GM21786 (cell line): ENCODE measurements at regions not wholly inside any gene's neighbourhood (a gene's known extent, or its start where the extent isn't known, plus 50 kb on each side); places are given as distances from the start of the nearest gene placed in this dataset.
"Not testable (repeated sequence)": the region's sequence is repeated elsewhere in the genome, so short reads cannot be mapped to it uniquely, and the experiment has no call there.

Source experiments
- ATAC-seq: cut with Tn5 transposase; IDR thresholded peaks from one replicate; pipeline ENCODE4 v1.9.1; 2021; ENCODE audit not compliant: unreplicated experiment

DNA sequence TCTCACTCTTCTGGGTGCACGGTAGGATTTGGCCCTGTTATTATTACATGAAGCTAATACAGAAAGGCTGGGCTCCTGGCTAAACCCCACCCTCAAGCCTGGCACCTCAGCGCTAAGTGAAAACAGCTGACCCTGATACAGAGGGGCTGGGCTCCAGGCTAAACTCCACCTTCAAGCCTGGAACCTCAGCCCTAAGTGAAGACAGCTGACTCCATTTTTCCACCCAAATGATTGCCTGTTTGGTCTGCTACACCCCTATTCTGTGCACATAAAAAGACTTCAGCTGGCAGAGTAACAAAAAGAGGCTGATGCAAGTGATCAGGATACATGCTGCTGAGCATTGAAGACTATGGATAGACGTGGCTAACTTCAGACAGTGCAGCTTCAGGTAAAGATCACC lies 148.4 kb upstream of the CLINT1 start:
- no peak for ATAC-seq

- no peak for ATAC-seq
These were observed 140.8 kb upstream of the CLINT1 start for GRCh38 chr5:157999696-158000095.

DNA sequence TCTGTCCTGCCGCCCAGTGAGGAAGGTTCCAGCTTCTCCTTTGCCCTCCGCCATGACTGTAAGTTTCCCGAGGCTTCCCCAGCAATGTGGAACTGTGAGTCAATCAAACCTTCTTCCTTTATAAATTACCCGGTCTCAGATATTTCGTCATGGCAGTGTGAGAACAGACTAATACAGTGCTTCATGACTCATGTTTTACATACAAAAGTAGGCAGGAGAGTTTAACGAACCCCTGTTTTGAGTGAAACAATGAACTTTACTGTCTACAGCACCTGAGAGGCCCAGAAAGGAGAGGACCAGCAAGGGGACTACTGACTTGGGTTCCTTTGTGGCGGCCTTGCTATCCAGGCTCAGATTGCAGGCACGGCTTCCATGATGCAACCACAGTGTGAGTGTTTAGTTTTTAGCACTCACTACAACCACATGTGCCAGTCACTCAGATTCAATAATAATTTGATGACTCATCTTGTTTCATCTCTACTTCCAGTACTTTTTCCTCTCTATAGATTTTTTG lies 139.1 kb upstream of the CLINT1 start:
- no peak for ATAC-seq

DNA sequence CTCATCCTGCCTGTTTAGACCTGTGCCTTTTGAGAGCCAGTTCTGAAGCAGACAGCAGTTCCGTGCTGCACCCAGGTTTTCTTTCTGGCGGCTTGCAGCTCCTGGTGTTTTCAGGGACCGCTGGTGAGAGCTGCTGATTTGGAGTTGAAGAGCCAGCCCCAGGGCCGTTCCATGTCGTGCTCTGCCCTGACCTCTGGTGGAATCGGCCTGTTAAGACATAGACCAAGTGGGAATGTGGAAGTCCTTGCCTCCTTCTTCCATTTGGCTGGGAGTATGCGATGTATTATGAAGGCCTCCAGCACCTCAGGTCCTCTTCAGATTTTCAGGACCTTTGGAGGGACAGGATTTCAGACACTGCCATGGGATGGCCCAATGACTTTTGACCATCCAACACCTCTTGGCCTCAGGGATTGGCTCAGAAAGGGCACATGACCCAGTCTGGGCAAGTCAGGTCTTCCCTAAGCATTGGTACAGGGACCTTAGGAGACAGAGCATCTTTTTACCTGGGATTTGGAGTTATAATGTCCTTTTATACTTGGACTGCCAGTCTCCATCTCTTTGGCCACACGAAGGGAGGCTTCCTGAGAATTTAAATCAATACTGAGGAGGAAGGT lies 136.1 kb upstream of the CLINT1 start:
- peak; percentile 62 for ATAC-seq

DNA sequence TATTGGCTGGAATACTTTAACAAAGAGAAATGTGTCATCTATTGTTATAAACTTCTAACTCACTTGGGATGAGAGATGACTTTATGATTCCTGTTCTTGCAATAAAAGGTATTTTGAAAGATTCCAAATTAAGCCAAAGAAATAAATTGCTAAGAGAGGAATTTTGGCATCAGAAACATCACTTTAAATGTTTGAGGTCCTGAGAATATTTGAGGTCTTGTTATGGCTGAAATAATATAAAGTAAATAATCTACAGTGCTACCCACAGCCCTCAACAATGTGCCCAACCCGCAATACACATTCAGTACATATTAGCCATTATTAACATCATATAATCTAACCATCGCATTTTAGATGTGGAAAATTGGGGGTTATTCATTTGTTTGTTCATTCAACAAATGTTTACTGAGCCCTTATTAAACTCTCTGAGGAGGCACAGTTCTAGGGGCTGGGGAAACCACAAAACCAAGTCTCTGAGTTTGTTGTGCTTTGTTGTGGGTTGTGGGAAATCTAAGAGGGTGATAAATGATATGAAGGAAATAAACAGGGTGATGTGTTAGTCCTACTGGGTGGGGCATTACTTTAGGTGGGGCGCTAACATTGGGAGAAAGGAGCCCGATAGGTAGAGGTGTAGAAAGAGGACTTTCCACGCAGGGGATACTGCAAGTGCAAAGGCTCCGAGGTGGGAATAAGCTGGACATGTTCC lies 135.2 kb upstream of the CLINT1 start:
- ATAC-seq = no peak

- no peak for ATAC-seq
These were observed 134.3 kb upstream of the CLINT1 start for GRCh38 chr5:157993201-157993600.

DNA sequence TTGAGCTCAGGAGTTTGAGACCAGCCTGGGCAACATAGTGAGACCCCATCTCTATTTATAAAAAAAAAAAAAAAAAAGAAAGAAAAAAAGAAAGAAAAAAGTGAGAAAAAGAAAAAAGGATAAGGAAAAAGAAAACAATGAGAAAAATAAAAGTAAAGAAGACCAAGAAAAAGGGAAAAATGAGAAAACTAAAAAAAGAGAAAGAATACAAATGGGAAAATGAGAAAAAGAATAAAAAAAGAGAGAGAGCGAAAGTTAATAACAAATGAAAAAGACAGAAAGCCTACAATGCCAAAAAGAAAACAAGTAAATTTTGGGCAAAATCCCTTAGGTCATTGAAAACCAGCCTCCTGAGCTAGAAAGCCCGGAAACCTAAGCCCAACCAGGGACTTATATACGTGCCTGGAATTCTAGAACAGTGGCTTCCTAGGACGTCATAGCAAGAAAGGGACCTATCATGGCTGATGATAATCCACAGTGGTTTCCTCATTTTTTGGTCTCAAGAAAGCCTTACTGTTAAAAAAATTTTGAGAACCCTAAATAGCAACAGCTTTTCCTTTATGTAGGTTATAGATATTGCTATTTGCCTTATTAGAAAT lies 131.7 kb upstream of the CLINT1 start:
- no peak for ATAC-seq

- no peak for ATAC-seq
These were observed 130.4 kb upstream of the CLINT1 start for GRCh38 chr5:157989296-157989695.

- ATAC-seq = no peak
These were observed 128.3 kb upstream of the CLINT1 start for GRCh38 chr5:157987259-157987658.

- ATAC-seq = no peak
These were observed 127.6 kb upstream of the CLINT1 start for GRCh38 chr5:157986431-157986990.

DNA sequence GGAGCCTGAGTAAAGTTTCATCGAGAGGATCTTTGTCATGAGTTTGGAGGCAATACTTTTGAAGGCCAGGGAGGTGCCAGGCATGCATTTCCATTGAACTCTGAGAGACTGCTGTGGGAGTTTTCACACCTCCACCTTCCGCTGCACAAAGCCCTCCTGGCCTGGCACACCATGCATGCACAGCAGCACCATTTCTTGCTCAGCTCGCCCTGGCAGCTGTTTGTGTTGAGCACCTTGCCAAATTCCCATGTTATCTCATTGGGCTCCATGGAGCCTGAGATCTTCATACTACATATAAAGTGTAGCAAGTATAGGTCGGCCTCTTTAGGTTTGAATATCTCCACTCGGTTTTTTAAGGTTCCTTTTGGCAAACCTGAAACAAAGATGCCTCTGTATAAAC lies 125.7 kb upstream of the CLINT1 start:
- ATAC-seq = no peak

- ATAC-seq = no peak
These were observed 125.1 kb upstream of the CLINT1 start for GRCh38 chr5:157983906-157984551.

DNA sequence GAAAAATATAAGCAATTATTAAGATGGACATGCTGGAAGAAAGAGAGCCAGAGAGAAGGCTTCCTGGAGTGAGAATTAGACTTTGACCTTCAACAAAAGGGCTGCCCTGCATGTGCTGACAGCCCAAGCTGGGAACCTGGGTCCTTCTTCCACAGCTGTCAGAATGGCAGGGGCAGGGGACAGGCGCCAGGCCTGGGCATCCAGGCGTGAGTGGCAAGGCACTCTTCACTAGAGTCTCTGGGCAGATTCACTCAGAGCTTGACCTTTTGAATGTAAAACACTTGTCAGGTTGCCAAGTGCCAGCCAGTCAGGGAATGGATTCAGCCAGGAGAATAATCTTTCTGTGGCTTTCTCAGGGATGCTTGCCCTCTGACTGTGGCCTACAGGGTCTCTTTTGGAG lies 119.1 kb upstream of the CLINT1 start:
- no peak for ATAC-seq

DNA sequence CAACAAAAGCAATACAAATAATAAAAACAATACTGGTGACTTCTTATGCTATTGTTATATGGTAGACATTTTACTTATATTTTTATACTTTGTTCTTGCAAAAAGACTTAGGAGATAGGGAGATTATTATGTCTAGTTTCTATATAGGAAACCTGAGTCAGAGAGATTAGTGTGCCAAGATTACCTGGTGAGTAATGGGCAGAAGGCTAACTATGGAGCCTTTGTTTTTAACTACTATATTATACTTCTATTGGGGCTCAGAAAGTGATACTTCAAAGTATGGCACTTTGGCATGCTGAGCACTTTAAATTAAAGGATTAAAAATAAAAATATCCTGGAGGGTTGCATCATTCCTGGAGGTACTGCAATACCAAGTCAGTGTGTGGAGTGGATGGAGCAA lies 117.5 kb upstream of the CLINT1 start:
- no peak for ATAC-seq

- ATAC-seq = no peak
These were observed 113.6 kb upstream of the CLINT1 start for GRCh38 chr5:157972579-157972978.

GRCh38 chr5:157971571-157972216 lies 112.7 kb upstream of the CLINT1 start:
- ATAC-seq = no peak

DNA sequence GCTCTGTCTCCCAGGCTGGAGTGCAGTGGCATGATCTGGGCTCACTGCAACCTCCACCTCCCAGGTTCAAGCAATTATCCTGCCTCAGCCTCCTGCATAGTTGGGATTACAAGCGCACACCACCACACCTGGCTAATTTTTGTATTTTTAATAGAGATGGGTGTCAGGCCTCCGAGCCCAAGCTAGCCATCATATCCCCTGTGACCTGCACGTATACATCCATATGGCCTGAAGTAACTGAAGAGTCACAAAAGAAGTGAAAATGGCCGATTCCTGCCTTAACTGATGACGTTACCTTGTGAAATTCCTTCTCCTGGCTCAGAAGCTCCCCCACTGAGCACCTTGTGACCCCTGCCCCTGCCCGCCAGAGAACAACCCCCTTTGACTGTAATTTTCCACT lies 109.6 kb upstream of the CLINT1 start:
- ATAC-seq = not testable (repeated sequence)

- ATAC-seq = no peak
These were observed 107.0 kb upstream of the CLINT1 start for GRCh38 chr5:157965989-157966388.

DNA sequence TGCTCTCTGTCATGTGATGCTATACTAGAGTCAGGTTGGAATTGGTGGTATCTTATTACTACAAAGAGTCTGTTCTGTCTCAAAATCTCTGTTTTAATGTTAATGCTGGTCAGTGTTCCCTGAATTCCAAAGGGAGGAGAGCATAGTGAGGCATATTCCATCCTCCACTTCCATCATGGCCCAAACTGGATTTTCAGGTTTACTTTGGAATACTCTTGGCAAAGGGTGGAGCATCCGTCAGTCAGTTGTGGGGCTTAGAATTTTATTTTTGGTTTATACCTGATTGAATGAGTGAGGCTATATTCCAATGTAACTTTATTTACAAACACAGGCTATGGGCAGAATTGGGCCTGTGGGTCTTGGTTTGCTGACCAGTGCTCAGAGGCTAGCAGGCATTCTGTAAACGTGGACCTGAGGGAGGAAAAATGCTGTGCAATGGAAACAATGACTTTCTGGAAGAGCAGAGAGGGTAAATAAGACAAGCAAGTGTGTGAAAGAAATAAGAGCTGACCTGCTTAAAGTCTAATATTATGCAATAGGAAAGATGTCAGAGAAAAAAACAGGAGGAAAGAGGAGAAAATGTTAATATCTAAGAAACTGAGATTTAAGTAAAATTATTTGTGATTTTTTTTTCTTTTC lies 106.2 kb upstream of the CLINT1 start:
- ATAC-seq = no peak

DNA sequence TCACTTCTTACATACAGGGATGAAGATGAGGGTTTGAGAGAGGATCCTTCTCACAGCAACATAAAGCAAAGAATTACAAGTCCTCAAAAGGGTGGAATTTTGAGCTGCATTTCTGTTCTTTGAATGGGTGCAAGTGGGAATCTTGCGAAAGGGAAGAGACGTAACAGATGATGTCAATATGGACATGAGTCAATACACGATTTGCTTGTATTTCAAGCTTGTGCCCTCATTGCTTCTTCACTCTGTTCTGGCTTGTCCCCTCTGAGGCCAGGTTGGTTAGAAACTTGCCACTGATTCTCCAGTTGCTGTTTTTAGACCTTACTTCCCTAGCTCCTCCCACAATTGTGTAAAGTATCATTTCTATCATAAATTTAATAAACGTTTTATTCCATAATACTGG lies 104.8 kb upstream of the CLINT1 start:
- no peak for ATAC-seq

DNA sequence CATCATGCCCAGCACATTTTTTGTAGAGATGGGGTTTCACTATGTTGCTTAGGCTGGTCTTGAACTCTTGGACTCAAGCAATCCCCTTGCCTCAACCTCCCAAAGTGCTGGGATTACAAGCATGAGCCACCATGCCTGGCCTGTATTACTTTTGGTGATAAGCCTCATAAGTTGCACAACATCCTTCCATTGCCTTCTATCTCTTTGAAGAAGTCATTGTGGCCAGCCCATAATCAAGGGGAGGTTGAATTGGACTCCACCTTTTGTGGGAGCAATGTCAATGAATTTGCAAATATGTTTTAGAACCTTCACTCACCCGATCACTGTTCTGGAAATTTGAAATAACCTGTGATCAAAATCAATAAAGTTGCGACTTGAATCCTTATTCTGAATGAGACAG lies 104.3 kb upstream of the CLINT1 start:
- no peak for ATAC-seq
